ENCODE measurements at regions not wholly inside any gene's neighbourhood (a gene's known extent, or its start where the extent isn't known, plus 50 kb on each side); places are given as distances from the start of the nearest gene placed in this dataset.

DNA sequence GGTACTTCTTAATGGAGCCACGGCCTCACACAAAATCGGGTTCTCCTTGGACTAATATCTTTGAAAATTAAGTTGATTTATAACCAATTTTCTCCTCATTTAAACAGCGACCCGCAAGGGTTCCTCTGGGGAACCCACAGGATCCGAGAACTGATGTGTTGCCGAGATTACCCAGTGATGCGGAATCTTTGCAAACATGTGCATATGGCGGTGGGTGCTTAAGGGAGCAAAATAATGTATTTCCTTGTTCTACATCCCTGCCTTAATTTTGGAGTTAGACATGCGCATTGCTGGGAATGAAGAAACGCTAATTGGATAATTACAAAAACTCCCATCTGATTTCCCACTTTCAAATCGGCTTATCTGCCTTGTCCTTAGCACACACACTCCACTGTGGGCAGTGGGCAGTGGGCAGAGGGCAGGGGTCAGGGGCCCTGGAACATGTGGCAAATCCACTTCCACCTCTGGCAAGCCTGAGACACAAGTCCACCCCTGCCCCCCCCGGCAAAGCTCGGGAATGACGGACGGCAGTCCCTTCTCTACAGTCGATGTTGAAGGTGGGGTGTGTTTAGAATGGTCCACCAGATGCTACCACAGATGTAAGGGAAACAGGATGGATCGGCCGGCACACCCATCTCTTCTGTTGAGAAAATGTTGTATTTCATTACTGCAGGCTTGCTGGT lies 137.4 kb upstream of the CDH4 start:
- Histone ChIP-seq H3K27ac (no peak overlapping the region), H3K4me1 (ENCODE audit: control insufficient read depth in 1 of 2, insufficient read depth in 1 of 2, low read depth in 1 of 2, low read length in 1 of 2) (no peaks in the 10 kb centered on the region), H3K36me3 (no peaks in the 10 kb centered on the region), H3K9me3 (no peaks in the 10 kb centered on the region), H3K4me3 (ENCODE audit: low read depth in 1 of 2, low read length in 1 of 2) (no peak overlapping the region), H3K27me3 (peaks cover 21% of the 10 kb centered on the region)
- TF ChIP-seq, protein P1, sequence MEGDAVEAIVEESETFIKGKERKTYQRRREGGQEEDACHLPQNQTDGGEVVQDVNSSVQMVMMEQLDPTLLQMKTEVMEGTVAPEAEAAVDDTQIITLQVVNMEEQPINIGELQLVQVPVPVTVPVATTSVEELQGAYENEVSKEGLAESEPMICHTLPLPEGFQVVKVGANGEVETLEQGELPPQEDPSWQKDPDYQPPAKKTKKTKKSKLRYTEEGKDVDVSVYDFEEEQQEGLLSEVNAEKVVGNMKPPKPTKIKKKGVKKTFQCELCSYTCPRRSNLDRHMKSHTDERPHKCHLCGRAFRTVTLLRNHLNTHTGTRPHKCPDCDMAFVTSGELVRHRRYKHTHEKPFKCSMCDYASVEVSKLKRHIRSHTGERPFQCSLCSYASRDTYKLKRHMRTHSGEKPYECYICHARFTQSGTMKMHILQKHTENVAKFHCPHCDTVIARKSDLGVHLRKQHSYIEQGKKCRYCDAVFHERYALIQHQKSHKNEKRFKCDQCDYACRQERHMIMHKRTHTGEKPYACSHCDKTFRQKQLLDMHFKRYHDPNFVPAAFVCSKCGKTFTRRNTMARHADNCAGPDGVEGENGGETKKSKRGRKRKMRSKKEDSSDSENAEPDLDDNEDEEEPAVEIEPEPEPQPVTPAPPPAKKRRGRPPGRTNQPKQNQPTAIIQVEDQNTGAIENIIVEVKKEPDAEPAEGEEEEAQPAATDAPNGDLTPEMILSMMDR (IDR thresholded peaks at IDR 0.05), result no peak

DNA sequence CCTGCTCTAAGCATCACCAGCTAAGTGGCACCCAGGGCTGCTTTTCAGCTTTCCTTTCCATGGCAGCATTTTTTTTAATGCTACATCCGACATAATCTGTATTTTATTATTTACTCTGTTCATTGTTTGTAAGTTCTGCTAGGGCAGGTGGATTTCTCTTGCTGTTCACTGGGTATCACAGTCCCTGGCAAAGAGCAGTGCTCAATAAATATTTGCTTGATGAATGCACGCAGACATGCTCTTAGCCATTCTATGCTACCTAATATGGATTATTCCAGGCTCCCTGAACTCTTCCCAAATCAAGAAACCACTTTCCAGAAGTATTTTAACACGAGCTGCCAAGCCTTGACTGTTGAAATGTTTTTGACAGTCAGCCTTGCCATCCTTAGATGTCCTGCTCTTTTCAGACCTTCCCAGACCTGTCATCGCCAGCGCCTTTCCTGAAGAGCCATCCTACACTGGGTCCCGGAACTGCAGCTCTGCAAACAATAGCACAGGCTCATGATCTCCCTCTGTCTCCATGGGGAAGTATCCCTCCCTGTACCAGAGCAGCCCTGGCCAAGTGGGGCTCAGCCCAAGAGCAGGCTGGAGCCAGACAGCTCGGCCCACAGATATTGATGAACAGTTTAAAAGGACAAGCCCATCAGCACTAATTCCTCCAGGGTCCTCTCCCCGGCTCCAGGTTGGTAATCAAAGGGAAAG lies 136.5 kb upstream of the CDH4 start:
- TF ChIP-seq, protein P1 (IDR thresholded peaks at IDR 0.05), result no peak
- peaks cover 26% of the 10 kb centered on the region for H3K27me3 ChIP-seq
- H3K27ac ChIP-seq, result no peak overlapping the region
- H3K9me3 ChIP-seq, result no peaks in the 10 kb centered on the region
- H3K4me3 ChIP-seq (ENCODE audit: low read depth in 1 of 2, low read length in 1 of 2), result no peak overlapping the region
- no peaks in the 10 kb centered on the region for H3K4me1 ChIP-seq (ENCODE audit: control insufficient read depth in 1 of 2, insufficient read depth in 1 of 2, low read depth in 1 of 2, low read length in 1 of 2)
- H3K36me3 ChIP-seq, result no peaks in the 10 kb centered on the region

DNA sequence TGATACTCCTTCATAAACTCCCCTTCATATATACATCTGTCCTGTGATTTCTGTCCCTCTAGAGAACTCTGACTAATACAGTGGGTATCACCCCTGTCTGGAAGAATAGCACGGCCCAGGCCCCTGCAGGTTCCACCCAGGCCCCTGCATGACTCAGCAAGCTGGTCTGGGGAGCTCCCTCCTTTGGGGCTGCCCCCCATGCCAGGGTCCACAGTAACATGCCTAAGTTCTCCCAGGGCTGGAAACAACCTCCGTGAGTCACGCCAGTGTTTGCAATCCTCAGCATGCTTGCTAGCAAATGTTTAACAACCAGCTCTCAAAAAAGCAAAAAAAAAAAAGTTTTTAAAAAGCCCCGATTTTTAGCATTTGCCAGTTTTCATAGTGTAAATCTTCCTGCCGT lies 134.3 kb upstream of the CDH4 start:
- TF ChIP-seq, protein P1 (IDR thresholded peaks at IDR 0.05), result no peak
- Histone ChIP-seq H3K27me3 (peaks cover 26% of the 10 kb centered on the region), H3K27ac (no peak overlapping the region)

DNA sequence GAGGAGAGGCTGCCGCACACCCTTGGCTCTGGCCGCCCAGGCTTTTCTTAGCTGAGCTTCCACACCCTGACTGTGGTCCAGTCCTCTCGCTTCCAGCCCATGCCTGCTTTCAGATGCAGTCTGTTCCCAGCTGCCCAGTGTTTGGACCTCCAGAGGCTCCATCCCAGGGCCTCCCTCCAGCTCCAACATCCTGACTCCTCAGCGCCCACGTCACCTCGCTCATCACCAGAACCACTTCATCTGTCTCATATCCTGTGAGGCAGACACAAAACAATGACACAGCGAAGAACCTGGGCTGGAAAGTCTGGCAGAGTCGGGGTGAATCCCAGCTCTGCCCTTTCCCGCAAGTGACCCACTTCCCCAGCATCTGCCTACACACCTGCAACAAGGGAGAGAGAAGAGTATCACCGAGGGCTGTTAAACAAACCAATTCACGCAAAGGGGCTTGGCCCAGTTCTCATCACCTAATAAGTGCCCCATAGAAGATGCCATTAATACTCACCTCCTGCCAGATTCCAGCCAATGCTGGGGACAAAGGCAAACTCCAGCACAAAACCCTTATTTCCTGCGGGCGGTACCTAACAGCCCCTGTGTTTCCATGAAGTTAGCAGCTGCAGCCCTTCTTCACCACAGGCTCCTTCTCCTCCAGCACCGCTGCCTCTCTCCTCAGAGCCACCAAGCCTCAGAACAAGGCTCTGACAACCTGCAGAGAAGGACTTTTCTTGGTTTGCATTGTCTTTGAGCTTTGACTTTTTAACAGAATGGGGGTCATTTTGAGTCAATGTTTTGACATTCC lies 133.4 kb upstream of the CDH4 start:
- Histone ChIP-seq H3K9me3 (no peaks in the 10 kb centered on the region), H3K27ac (no peak overlapping the region), H3K4me3 (ENCODE audit: low read depth in 1 of 2, low read length in 1 of 2) (no peak overlapping the region), H3K4me1 (ENCODE audit: control insufficient read depth in 1 of 2, insufficient read depth in 1 of 2, low read depth in 1 of 2, low read length in 1 of 2) (no peaks in the 10 kb centered on the region), H3K27me3 (peaks cover 26% of the 10 kb centered on the region), H3K36me3 (no peaks in the 10 kb centered on the region)
- TF ChIP-seq, protein P1 (IDR thresholded peaks at IDR 0.05), result no peak

More for the DNA sequence above, 134.3 kb upstream of the CDH4 start:
- Histone ChIP-seq H3K4me1 (ENCODE audit: control insufficient read depth in 1 of 2, insufficient read depth in 1 of 2, low read depth in 1 of 2, low read length in 1 of 2) (no peaks in the 10 kb centered on the region), H3K36me3 (no peaks in the 10 kb centered on the region), H3K9me3 (no peaks in the 10 kb centered on the region), H3K4me3 (ENCODE audit: low read depth in 1 of 2, low read length in 1 of 2) (no peak overlapping the region)

DNA sequence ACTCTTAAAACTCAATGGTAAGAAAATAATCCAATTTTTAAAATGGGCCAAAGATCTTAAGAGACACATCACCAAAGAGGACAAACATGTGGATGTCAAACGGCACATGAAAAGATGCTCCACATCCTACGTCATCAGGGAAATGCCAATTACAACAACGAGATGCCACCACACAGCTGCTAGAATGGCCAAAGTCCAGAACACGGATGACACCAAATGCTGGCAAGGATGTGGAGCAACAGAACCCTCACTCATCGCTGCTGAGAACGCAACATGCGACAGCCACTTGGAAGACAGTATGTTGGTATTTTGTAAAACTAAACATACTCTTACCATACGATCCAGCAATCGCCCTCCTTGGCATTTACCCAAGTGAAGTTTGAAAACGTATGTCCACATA lies 132.8 kb upstream of the CDH4 start:
- Histone ChIP-seq H3K9me3 (no peaks in the 10 kb centered on the region), H3K4me1 (ENCODE audit: control insufficient read depth in 1 of 2, insufficient read depth in 1 of 2, low read depth in 1 of 2, low read length in 1 of 2) (no peaks in the 10 kb centered on the region), H3K36me3 (no peaks in the 10 kb centered on the region), H3K4me3 (ENCODE audit: low read depth in 1 of 2, low read length in 1 of 2) (no peak overlapping the region), H3K27ac (no peak overlapping the region), H3K27me3 (peaks cover 26% of the 10 kb centered on the region)
- TF ChIP-seq, protein P1 (IDR thresholded peaks at IDR 0.05), result no peak
